OCI-LY7 (cell line): ENCODE measurements at regions not wholly inside any gene's neighbourhood (a gene's known extent, or its start where the extent isn't known, plus 50 kb on each side); places are given as distances from the start of the nearest gene placed in this dataset.

ENCODE experiments used
- BruUV-seq: library from RNA; stranded (reverse); fragments of 400-500 nt; replicated peaks from 2 replicates; lab custom pipeline; 2021; lab: Mats Ljungman, UMichigan
- CTCF ChIA-PET: fragments of 300-600 bp; sonication (Branson Sonifier 250); formaldehyde crosslinking; loops from one replicate; lab custom pipeline; 2022; ENCODE audit warnings: antibody characterized with exemption; ENCODE audit not compliant: unreplicated experiment; lab: Charles Lee
- POLR2A ChIA-PET: fragments of 300-600 bp; sonication (Branson Sonifier 250); formaldehyde crosslinking; loops from one replicate; lab custom pipeline; 2022; ENCODE audit warnings: antibody characterized with exemption; lab: Charles Lee
- DNase-seq: peaks from one replicate; pipeline ENCODE4 v3.0.0-alpha.2; 2015; ENCODE audit warnings: low spot score
- H2AFZ ChIP-seq: fragments of 200-600 bp; sonication (generic), shearing (Covaris generic); 2 replicates; pipeline ENCODE4 v1.6.1; 2014; ENCODE audit warnings: mild to moderate bottlenecking, antibody characterized with exemption, low read length, moderate library complexity
- H3K27ac ChIP-seq: fragments of 200-600 bp; sonication (generic); 2 replicates; pipeline ENCODE4 v1.5.1; 2014; ENCODE audit warnings: mixed run types, low read depth, mild to moderate bottlenecking, moderate library complexity, low read length, inconsistent platforms; ENCODE audit not compliant: poor library complexity, severe bottlenecking
- H3K36me3 ChIP-seq: fragments of 200-600 bp; sonication (generic); 2 replicates; pipeline ENCODE4 v1.6.1; 2014; ENCODE audit warnings: mild to moderate bottlenecking, antibody characterized with exemption, low read length, moderate library complexity, mixed read lengths; ENCODE audit not compliant: insufficient read depth
- H3K4me1 ChIP-seq: fragments of 200-600 bp; sonication (generic); 2 replicates; pipeline ENCODE4 v1.5.1; 2014; ENCODE audit warnings: mild to moderate bottlenecking, low read length; ENCODE audit not compliant: insufficient read depth, poor library complexity, severe bottlenecking
- H3K4me2 ChIP-seq: fragments of 200-600 bp; sonication (generic); 2 replicates; pipeline ENCODE4 v1.6.1; 2014; ENCODE audit warnings: mild to moderate bottlenecking, low read length
- H3K4me3 ChIP-seq: fragments of 200-600 bp; sonication (generic); 2 replicates; pipeline ENCODE4 v1.5.1; 2014; ENCODE audit warnings: mild to moderate bottlenecking, low read depth, low read length; ENCODE audit not compliant: poor library complexity, severe bottlenecking
- H3K79me2 ChIP-seq: fragments of 200-600 bp; sonication (generic); 2 replicates; pipeline ENCODE4 v1.6.1; 2016; ENCODE audit warnings: low read depth, mild to moderate bottlenecking, low read length, moderate library complexity, mixed read lengths; ENCODE audit not compliant: insufficient read depth
- H3K9me2 ChIP-seq: fragments of 200-600 bp; sonication (generic); 2 replicates; pipeline ENCODE4 v1.6.1; 2016; ENCODE audit warnings: mild to moderate bottlenecking, low read length, mixed read lengths; ENCODE audit not compliant: insufficient read depth
- H3K9me3 ChIP-seq: fragments of 200-600 bp; sonication (generic); 2 replicates; pipeline ENCODE4 v1.6.1; 2014; ENCODE audit warnings: mild to moderate bottlenecking, mixed run types, low read length, mixed read lengths
- H4K20me1 ChIP-seq: fragments of 200-600 bp; sonication (generic); 2 replicates; pipeline ENCODE4 v1.6.1; 2014; ENCODE audit warnings: mild to moderate bottlenecking, antibody characterized with exemption, low read length, moderate library complexity, mixed read lengths; ENCODE audit not compliant: insufficient read depth
- CTCF ChIP-seq: fragments of 200-600 bp; sonication (generic); conservative IDR thresholded peaks from 2 replicates; pipeline ENCODE4 v1.5.1; 2014; ENCODE audit warnings: mild to moderate bottlenecking, antibody characterized with exemption, low read length, moderate library complexity, mixed read lengths
- EZH2phosphoT487 ChIP-seq: fragments of 200-600 bp; sonication (generic); IDR thresholded peaks from 2 replicates; pipeline ENCODE4 v1.6.1; 2018; ENCODE audit warnings: low read depth, borderline replicate concordance, mild to moderate bottlenecking, mixed run types, antibody characterized with exemption, low read length, moderate library complexity, mixed read lengths
- intact Hi-C: fragments of 100-400 bp; cut with micrococcal nuclease; formaldehyde crosslinking; loops from one replicate; pipeline ENCODE4 v1.10.0; 2022; ENCODE audit not compliant: unreplicated experiment

GRCh38 chr1:113282893-113283285 lies 107.4 kb upstream of the MAGI3 start:
- TF ChIP-seq CTCF (no peak), EZH2phosphoT487 (no peak)
- H3K27ac ChIP-seq: no peak overlapping the region
- H4K20me1 ChIP-seq: no peaks in the 10 kb centered on the region
- no peaks in the 10 kb centered on the region for H3K9me3 ChIP-seq
- H2AFZ ChIP-seq: no peak overlapping the region
- ChIA-PET CTCF (no interaction called here), POLR2A (interaction anchor here (0.6 kb wide), 1 partner anchor 9 kb away, joined by 3 read pairs; no protein-coding TSS in a partner anchor)
- H3K36me3 ChIP-seq: no peaks in the 10 kb centered on the region
- BruUV-seq: no TSS peak
- no peak overlapping the region for H3K4me3 ChIP-seq
- intact Hi-C loops: no loop called here
- no peaks in the 10 kb centered on the region for H3K9me2 ChIP-seq
- no peaks in the 10 kb centered on the region for H3K79me2 ChIP-seq
- H3K4me1 ChIP-seq: no peaks in the 10 kb centered on the region
- no peak overlapping the region for H3K4me2 ChIP-seq
- no peak for DNase-seq

DNA sequence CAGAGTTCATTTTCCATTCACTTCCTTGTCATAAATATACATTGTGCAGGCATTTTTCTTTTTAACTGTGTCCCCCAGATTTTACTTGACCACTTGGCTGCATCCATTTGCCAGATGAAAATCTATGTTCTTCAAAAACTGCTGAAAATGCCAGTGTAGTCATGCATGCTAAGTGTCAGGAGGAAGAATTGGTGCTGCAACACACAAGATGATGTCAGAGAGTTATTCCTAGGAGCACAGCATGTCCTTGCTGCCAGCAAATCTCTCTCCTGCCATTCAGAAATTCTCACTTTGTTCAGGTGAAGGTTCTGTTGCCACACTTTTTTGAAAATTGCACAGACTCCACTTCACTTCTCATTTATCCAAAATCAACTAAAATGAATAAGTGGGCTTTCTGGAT lies 106.4 kb upstream of the MAGI3 start:
- no peaks in the 10 kb centered on the region for H4K20me1 ChIP-seq
- no peaks in the 10 kb centered on the region for H3K79me2 ChIP-seq
- no peak overlapping the region for H2AFZ ChIP-seq
- H3K27ac ChIP-seq: no peak overlapping the region
- CTCF ChIA-PET: no interaction called here
- no peak for DNase-seq
- BruUV-seq: no TSS peak
- intact Hi-C loops: no loop called here
- POLR2A ChIA-PET: no interaction called here
- H3K4me1 ChIP-seq: no peaks in the 10 kb centered on the region
- TF ChIP-seq EZH2phosphoT487 (no peak), CTCF (no peak)
- H3K9me3 ChIP-seq: no peaks in the 10 kb centered on the region
- no peak overlapping the region for H3K4me2 ChIP-seq
- H3K36me3 ChIP-seq: no peaks in the 10 kb centered on the region
- H3K9me2 ChIP-seq: no peaks in the 10 kb centered on the region
- no peak overlapping the region for H3K4me3 ChIP-seq

GRCh38 chr1:113286156-113286555 lies 104.2 kb upstream of the MAGI3 start:
- CTCF ChIA-PET: no interaction called here
- BruUV-seq: no TSS peak
- POLR2A ChIA-PET: no interaction called here
- no peaks in the 10 kb centered on the region for H3K79me2 ChIP-seq
- H2AFZ ChIP-seq: no peak overlapping the region
- no peak for DNase-seq
- H3K4me1 ChIP-seq: no peaks in the 10 kb centered on the region
- H3K36me3 ChIP-seq: no peaks in the 10 kb centered on the region
- intact Hi-C loops: no loop called here
- no peaks in the 10 kb centered on the region for H4K20me1 ChIP-seq
- H3K9me3 ChIP-seq: no peaks in the 10 kb centered on the region
- no peak overlapping the region for H3K4me3 ChIP-seq
- H3K27ac ChIP-seq: no peak overlapping the region
- no peaks in the 10 kb centered on the region for H3K9me2 ChIP-seq
- H3K4me2 ChIP-seq: no peak overlapping the region
- no peak for TF ChIP-seq CTCF
- no peak for TF ChIP-seq EZH2phosphoT487
